Mesenchymal stem cell (in vitro differentiated cells and primary cell): ENCODE measurements at regions not wholly inside any gene's neighbourhood (a gene's known extent, or its start where the extent isn't known, plus 50 kb on each side); places are given as distances from the start of the nearest gene placed in this dataset.
"Not testable (repeated sequence)": the region's sequence is repeated elsewhere in the genome, so short reads cannot be mapped to it uniquely, and the experiment has no call there.

Source experiments
- DNase-seq: peaks from one replicate; pipeline ENCODE4 v3.0.0-alpha.2; 2013
- H2AFZ ChIP-seq: one replicate; pipeline ENCODE4 v1.6.1; 2013; ENCODE audit warnings: low read depth, mild to moderate bottlenecking, control low read depth, inconsistent platforms, low read length, moderate library complexity
- H2AK5ac ChIP-seq: 2 replicates; pipeline ENCODE4 v1.6.1; 2013; ENCODE audit warnings: low read length, moderate library complexity, mild to moderate bottlenecking, inconsistent platforms; ENCODE audit not compliant: severe bottlenecking
- H2BK120ac ChIP-seq: one replicate; pipeline ENCODE4 v1.6.1; 2013; ENCODE audit warnings: low read depth, mild to moderate bottlenecking, inconsistent platforms, low read length, moderate library complexity
- H2BK12ac ChIP-seq, 2 experiments: one replicate each; pipeline ENCODE4 v1.6.1; 2013; ENCODE audit warnings: inconsistent platforms in 2 of 2, low read length in 2 of 2, mild to moderate bottlenecking in 2 of 2, moderate library complexity in 2 of 2, control low read depth in 1 of 2
- H2BK15ac ChIP-seq: one replicate; pipeline ENCODE4 v1.6.1; 2013; ENCODE audit warnings: mild to moderate bottlenecking, low read depth, inconsistent platforms; ENCODE audit not compliant: poor library complexity, severe bottlenecking
- H2BK5ac ChIP-seq: 2 replicates; pipeline ENCODE4 v1.6.1; 2013; ENCODE audit warnings: low read depth, mild to moderate bottlenecking, low read length, control low read depth, inconsistent platforms; ENCODE audit not compliant: poor library complexity, severe bottlenecking
- H3K14ac ChIP-seq, 2 experiments: one replicate each; pipeline ENCODE4 v1.6.1; 2013; ENCODE audit warnings: inconsistent platforms in 2 of 2, low read length in 2 of 2, control low read depth in 1 of 2, mild to moderate bottlenecking in 1 of 2, moderate library complexity in 1 of 2
- H3K18ac ChIP-seq, 2 experiments: one replicate each; pipeline ENCODE4 v1.6.1; 2013; ENCODE audit warnings: inconsistent platforms in 2 of 2, low read length in 2 of 2, control low read depth in 1 of 2, low read depth in 1 of 2, mild to moderate bottlenecking in 1 of 2
- H3K23ac ChIP-seq, 2 experiments: one replicate each; pipeline ENCODE4 v1.6.1; 2013; ENCODE audit warnings: inconsistent platforms in 2 of 2, low read length in 2 of 2, mild to moderate bottlenecking in 2 of 2, moderate library complexity in 2 of 2, control low read depth in 1 of 2
- H3K27ac ChIP-seq: 2 replicates; pipeline ENCODE4 v1.5.1; 2013; ENCODE audit warnings: mild to moderate bottlenecking, moderate library complexity, low read length, control low read depth, inconsistent platforms; ENCODE audit not compliant: poor library complexity, severe bottlenecking
- H3K27me3 ChIP-seq, 2 experiments: 2 replicates each; pipeline versions ENCODE4 v1.6.1 to v1.7.0; 2013; ENCODE audit warnings: low read length in 2 of 2, mild to moderate bottlenecking in 2 of 2, moderate library complexity in 2 of 2, control low read depth in 1 of 2, inconsistent platforms in 1 of 2; ENCODE audit not compliant: control insufficient read depth in 1 of 2, insufficient read depth in 1 of 2
- H3K36me3 ChIP-seq, 2 experiments: 2 replicates each; pipeline versions ENCODE4 v1.6.1 to v1.7.0; 2013; ENCODE audit warnings: low read length in 2 of 2, control low read depth in 1 of 2, inconsistent platforms in 1 of 2, low read depth in 1 of 2, mild to moderate bottlenecking in 1 of 2; ENCODE audit not compliant: insufficient read depth in 2 of 2, control insufficient read depth in 1 of 2
- H3K4ac ChIP-seq, 2 experiments: one replicate each; pipeline ENCODE4 v1.6.1; 2013; ENCODE audit warnings: inconsistent platforms in 2 of 2, low read length in 2 of 2, mild to moderate bottlenecking in 2 of 2, moderate library complexity in 2 of 2, control low read depth in 1 of 2, low read depth in 1 of 2
- H3K4me1 ChIP-seq: 2 replicates; pipeline ENCODE4 v1.6.1; 2013; ENCODE audit warnings: low read depth, low read length, control low read depth; ENCODE audit not compliant: control insufficient read depth, insufficient read depth
- H3K4me2 ChIP-seq: 2 replicates; pipeline ENCODE4 v1.6.1; 2013; ENCODE audit warnings: low read length, mild to moderate bottlenecking, inconsistent platforms; ENCODE audit not compliant: poor library complexity, severe bottlenecking
- H3K4me3 ChIP-seq, 2 experiments: 2 replicates each; pipeline versions ENCODE4 v1.5.1 to v1.7.0; 2013; ENCODE audit warnings: low read length in 2 of 2, mild to moderate bottlenecking in 2 of 2, control low read depth in 1 of 2, low read depth in 1 of 2; ENCODE audit not compliant: insufficient read depth in 1 of 2
- H3K79me1 ChIP-seq: replicated peaks from 2 replicates; pipeline ENCODE4 v1.6.1; 2013; ENCODE audit warnings: mild to moderate bottlenecking, control low read depth, low read length, inconsistent platforms; ENCODE audit not compliant: poor library complexity, severe bottlenecking
- H3K9ac ChIP-seq: 2 replicates; pipeline ENCODE4 v1.7.0; 2013; ENCODE audit warnings: mild to moderate bottlenecking, low read length, moderate library complexity
- H3K9me3 ChIP-seq: 2 replicates; pipeline ENCODE4 v1.7.0; 2013; ENCODE audit warnings: mild to moderate bottlenecking, low read length; ENCODE audit not compliant: control insufficient read depth
- H4K8ac ChIP-seq: one replicate; pipeline ENCODE4 v1.6.1; 2013; ENCODE audit warnings: inconsistent platforms, mild to moderate bottlenecking, low read length, moderate library complexity
- H4K91ac ChIP-seq: one replicate; pipeline ENCODE4 v1.6.1; 2013; ENCODE audit warnings: mild to moderate bottlenecking, low read length, inconsistent platforms
- WGBS: methylation state at CpG from one replicate; pipeline ENCODE4 v1.1.7; 2013; ENCODE audit warnings: mixed read lengths; 5-methylcytosine and 5-hydroxymethylcytosine counted together

GRCh38 chr14:106792543-106792942, 1266.2 kb downstream of the TMEM121 start:
- H3K27ac ChIP-seq = no peak overlapping the region
- H2BK15ac ChIP-seq = no peak overlapping the region
- no peaks in the 10 kb centered on the region for H3K36me3 ChIP-seq
- H2AK5ac ChIP-seq = no peak overlapping the region
- H3K9ac ChIP-seq = no peak overlapping the region
- H2AFZ ChIP-seq = no peak overlapping the region
- no peaks in the 10 kb centered on the region for H3K79me1 ChIP-seq
- WGBS = 73% methylated on average over 5 of the region's 5 CpGs
- no peak overlapping the region for H3K4me2 ChIP-seq
- H3K23ac ChIP-seq = no peak overlapping the region
- no peaks in the 10 kb centered on the region for H3K9me3 ChIP-seq
- H3K4me3 ChIP-seq = no peak overlapping the region
- H2BK12ac ChIP-seq = no peak overlapping the region
- no peak overlapping the region for H3K14ac ChIP-seq
- no peak overlapping the region for H4K91ac ChIP-seq
- H3K27me3 ChIP-seq = no peaks in the 10 kb centered on the region
- no peak overlapping the region for H3K4ac ChIP-seq
- no peaks in the 10 kb centered on the region for H3K4me1 ChIP-seq
- H2BK5ac ChIP-seq = no peak overlapping the region
- DNase-seq = no peak
- H4K8ac ChIP-seq = no peak overlapping the region
- H3K18ac ChIP-seq = no peak overlapping the region
- no peak overlapping the region for H2BK120ac ChIP-seq

- H3K23ac ChIP-seq, H2AK5ac ChIP-seq: not testable (repeated sequence)
- no CpG with 5 or more reads among the region's 4 CpGs for WGBS
These were observed 1271.8 kb downstream of the TMEM121 start for GRCh38 chr14:106798166-106798565.

GRCh38 chr14:106802413-106803364, 1276.3 kb downstream of the TMEM121 start:
- Histone ChIP-seq H3K79me1 (no peaks in the 10 kb centered on the region), H3K18ac (no peak overlapping the region), H3K4ac (no peak overlapping the region), H3K9me3 (peaks cover 2% of the 10 kb centered on the region), H2AFZ (no peak overlapping the region), H2BK5ac (no peak overlapping the region), H2BK120ac (no peak overlapping the region), H3K36me3 (no peaks in the 10 kb centered on the region), H3K9ac (no peak overlapping the region), H2BK15ac (no peak overlapping the region), H3K27ac (no peak overlapping the region), H3K4me2 (no peak overlapping the region), H3K23ac (no peak overlapping the region), H3K4me3 (no peak overlapping the region), H4K91ac (no peak overlapping the region), H3K27me3 (no peaks in the 10 kb centered on the region), H2AK5ac (no peak overlapping the region), H4K8ac (no peak overlapping the region), H3K4me1 (no peaks in the 10 kb centered on the region), H3K14ac (no peak overlapping the region), H2BK12ac (no peak overlapping the region)
- WGBS = 77% methylated on average over 24 of the region's 26 CpGs
- DNase-seq = no peak

More at GRCh38 chr14:106798166-106798565, 1271.8 kb downstream of the TMEM121 start:
- not testable (repeated sequence) for H3K79me1 ChIP-seq, H3K4me1 ChIP-seq, H3K4ac ChIP-seq, H2BK120ac ChIP-seq, H3K14ac ChIP-seq, H2BK15ac ChIP-seq, H4K8ac ChIP-seq, H3K18ac ChIP-seq, H3K9ac ChIP-seq, DNase-seq, H2BK5ac ChIP-seq, H3K9me3 ChIP-seq, H2AFZ ChIP-seq, H3K27ac ChIP-seq, H3K4me3 ChIP-seq, H4K91ac ChIP-seq, H2BK12ac ChIP-seq, H3K27me3 ChIP-seq, H3K36me3 ChIP-seq, H3K4me2 ChIP-seq

GRCh38 chr14:106803379-106803778, 1277.0 kb downstream of the TMEM121 start:
- H3K36me3 ChIP-seq = no peaks in the 10 kb centered on the region
- whole genome bisulfite sequencing = 71% methylated on average over 6 of the region's 6 CpGs

More at GRCh38 chr14:106803379-106803778, 1277.0 kb downstream of the TMEM121 start:
- Histone ChIP-seq H2BK15ac (no peak overlapping the region), H3K79me1 (no peaks in the 10 kb centered on the region), H4K91ac (no peak overlapping the region), H2AFZ (no peak overlapping the region), H3K23ac (no peak overlapping the region), H2AK5ac (no peak overlapping the region), H4K8ac (no peak overlapping the region), H2BK5ac (no peak overlapping the region), H2BK120ac (no peak overlapping the region), H3K4me3 (no peak overlapping the region), H3K27me3 (no peaks in the 10 kb centered on the region), H3K9me3 (peaks cover 2% of the 10 kb centered on the region), H3K9ac (no peak overlapping the region), H3K4me2 (no peak overlapping the region), H3K4me1 (no peaks in the 10 kb centered on the region), H3K18ac (no peak overlapping the region), H3K27ac (no peak overlapping the region), H2BK12ac (no peak overlapping the region), H3K14ac (no peak overlapping the region), H3K4ac (no peak overlapping the region)
- no peak for DNase-seq
